PFSK-1 (cell line): ENCODE measurements at regions not wholly inside any gene's neighbourhood (a gene's known extent, or its start where the extent isn't known, plus 50 kb on each side); places are given as distances from the start of the nearest gene placed in this dataset.

Source experiments
- FOXP2 ChIP-seq: optimal IDR thresholded peaks from 2 replicates; pipeline ENCODE3; 2011; ENCODE audit warnings: borderline replicate concordance, control low read depth, inconsistent platforms; ENCODE audit not compliant: insufficient read depth; ENCODE audit errors: extremely low read length, extremely low read depth
- POLR2AphosphoS5 ChIP-seq: IDR thresholded peaks from 2 replicates; pipeline ENCODE4 v1.6.1; 2012; ENCODE audit warnings: low read depth, mild to moderate bottlenecking, control low read depth, low read length, moderate library complexity
- SIN3A ChIP-seq: IDR thresholded peaks from 2 replicates; pipeline ENCODE4 v1.6.1; 2012; ENCODE audit warnings: mild to moderate bottlenecking, low read length, moderate library complexity, borderline replicate concordance; ENCODE audit not compliant: insufficient read depth
- TAF1 ChIP-seq: IDR thresholded peaks from 2 replicates; pipeline ENCODE4 v1.6.1; 2012; ENCODE audit warnings: low read length, control low read depth, borderline replicate concordance; ENCODE audit not compliant: insufficient read depth
- TF ChIP-seq, protein P1 (sequence below), 2 experiments: IDR thresholded peaks; 2 replicates each; pipeline versions ENCODE4 v1.6.1 to v1.8.0; 2011 to 2012; ENCODE audit warnings: low read depth in 2 of 2, low read length in 2 of 2, control low read depth in 1 of 2, inconsistent platforms in 1 of 2, mild to moderate bottlenecking in 1 of 2, moderate library complexity in 1 of 2; ENCODE audit not compliant: insufficient read depth in 1 of 2

GRCh38 chr6:23690453-23691049 lies 435.5 kb upstream of the NRSN1 start:
- TF ChIP-seq POLR2AphosphoS5 = no peak
- no peak for TF ChIP-seq SIN3A
- TF ChIP-seq FOXP2 = no peak
- TF ChIP-seq TAF1 = no peak
- TF ChIP-seq, protein P1, sequence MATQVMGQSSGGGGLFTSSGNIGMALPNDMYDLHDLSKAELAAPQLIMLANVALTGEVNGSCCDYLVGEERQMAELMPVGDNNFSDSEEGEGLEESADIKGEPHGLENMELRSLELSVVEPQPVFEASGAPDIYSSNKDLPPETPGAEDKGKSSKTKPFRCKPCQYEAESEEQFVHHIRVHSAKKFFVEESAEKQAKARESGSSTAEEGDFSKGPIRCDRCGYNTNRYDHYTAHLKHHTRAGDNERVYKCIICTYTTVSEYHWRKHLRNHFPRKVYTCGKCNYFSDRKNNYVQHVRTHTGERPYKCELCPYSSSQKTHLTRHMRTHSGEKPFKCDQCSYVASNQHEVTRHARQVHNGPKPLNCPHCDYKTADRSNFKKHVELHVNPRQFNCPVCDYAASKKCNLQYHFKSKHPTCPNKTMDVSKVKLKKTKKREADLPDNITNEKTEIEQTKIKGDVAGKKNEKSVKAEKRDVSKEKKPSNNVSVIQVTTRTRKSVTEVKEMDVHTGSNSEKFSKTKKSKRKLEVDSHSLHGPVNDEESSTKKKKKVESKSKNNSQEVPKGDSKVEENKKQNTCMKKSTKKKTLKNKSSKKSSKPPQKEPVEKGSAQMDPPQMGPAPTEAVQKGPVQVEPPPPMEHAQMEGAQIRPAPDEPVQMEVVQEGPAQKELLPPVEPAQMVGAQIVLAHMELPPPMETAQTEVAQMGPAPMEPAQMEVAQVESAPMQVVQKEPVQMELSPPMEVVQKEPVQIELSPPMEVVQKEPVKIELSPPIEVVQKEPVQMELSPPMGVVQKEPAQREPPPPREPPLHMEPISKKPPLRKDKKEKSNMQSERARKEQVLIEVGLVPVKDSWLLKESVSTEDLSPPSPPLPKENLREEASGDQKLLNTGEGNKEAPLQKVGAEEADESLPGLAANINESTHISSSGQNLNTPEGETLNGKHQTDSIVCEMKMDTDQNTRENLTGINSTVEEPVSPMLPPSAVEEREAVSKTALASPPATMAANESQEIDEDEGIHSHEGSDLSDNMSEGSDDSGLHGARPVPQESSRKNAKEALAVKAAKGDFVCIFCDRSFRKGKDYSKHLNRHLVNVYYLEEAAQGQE (IDR thresholded peaks at IDR 0.05; ENCODE audit: insufficient read depth in 1 of 2, low read depth in 2 of 2, low read length in 2 of 2) = no peak

- no peak for TF ChIP-seq POLR2AphosphoS5
- no peak for TF ChIP-seq SIN3A
- TF ChIP-seq TAF1 = no peak
- TF ChIP-seq FOXP2 = no peak
- TF ChIP-seq, protein P1 (IDR thresholded peaks at IDR 0.05; ENCODE audit: insufficient read depth in 1 of 2, low read depth in 2 of 2, low read length in 2 of 2) = no peak
These were observed 433.8 kb upstream of the NRSN1 start for GRCh38 chr6:23692184-23692583.

- TF ChIP-seq SIN3A (no peak), FOXP2 (no peak), POLR2AphosphoS5 (no peak), TAF1 (no peak)
- TF ChIP-seq, protein P1 (IDR thresholded peaks at IDR 0.05; ENCODE audit: insufficient read depth in 1 of 2, low read depth in 2 of 2, low read length in 2 of 2) = no peak
These were observed 429.0 kb upstream of the NRSN1 start for GRCh38 chr6:23696992-23697391.

DNA sequence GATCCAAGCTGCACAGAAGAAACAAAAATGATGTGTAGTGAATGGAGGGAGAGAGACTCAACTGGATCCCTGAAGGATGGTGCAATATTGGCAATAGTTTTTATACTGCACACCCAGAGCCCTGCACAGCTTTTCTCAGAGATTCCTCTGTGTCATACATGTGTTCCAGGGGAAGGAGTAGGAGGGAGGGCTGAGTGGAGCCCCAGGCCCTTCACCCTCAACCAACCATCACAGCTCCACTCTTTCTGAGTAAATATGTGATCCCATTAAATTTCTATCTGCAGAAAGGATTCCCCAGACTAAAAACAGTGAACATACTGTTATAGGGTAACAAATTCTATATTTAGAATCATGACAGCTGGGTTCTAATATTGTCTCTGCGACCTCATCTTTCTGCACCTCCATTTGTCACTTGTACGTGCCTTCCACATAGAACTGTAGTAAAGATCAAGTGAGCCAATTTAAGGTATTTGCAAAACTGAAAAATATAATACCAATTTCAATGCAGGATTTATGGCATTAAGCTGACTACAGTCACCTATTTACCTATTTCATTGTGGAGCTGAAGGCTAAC lies 421.4 kb upstream of the NRSN1 start:
- TF ChIP-seq POLR2AphosphoS5 (no peak), FOXP2 (no peak), TAF1 (no peak), SIN3A (no peak)
- TF ChIP-seq, protein P1 (IDR thresholded peaks at IDR 0.05; ENCODE audit: insufficient read depth in 1 of 2, low read depth in 2 of 2, low read length in 2 of 2) = no peak

DNA sequence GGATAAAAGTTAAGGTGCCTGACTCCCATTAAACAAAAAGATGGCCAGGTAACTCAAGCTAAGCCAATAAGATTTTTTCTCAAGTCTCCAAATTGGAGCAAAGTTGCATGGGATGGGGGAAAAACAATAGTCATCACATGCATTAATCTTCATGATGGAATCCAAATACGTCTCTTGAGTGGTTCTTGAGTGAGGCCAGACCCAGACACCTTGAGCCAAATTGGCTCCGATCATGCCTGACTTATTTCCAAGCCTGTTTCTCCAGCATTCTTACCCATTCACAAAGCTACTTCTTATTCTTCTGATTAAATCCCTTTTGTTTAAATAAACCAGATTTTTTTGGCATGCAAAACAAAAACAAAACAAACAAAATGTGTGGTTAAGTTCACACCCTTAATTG lies 420.3 kb upstream of the NRSN1 start:
- no peak for TF ChIP-seq TAF1
